Left colon (tissue), 2 donors: ENCODE measurements at regions not wholly inside any gene's neighbourhood (a gene's known extent, or its start where the extent isn't known, plus 50 kb on each side); places are given as distances from the start of the nearest gene placed in this dataset.
"Not testable (repeated sequence)": the region's sequence is repeated elsewhere in the genome, so short reads cannot be mapped to it uniquely, and the experiment has no call there.

Experiments used
- ATAC-seq: fragments of 200-7000 bp; cut with Tn5 transposase; one replicate; pipeline ENCODE4 v1.9.1; 2020; ENCODE audit warnings: mild to moderate bottlenecking, moderate library complexity
- DNase-seq, 2 donors: peaks; one replicate each; pipeline ENCODE4 v3.0.0-alpha.2; 2020
- intact Hi-C, 2 donors: fragments of 100-400 bp; cut with DNase I in 1 of 2; cut with micrococcal nuclease in 1 of 2; formaldehyde crosslinking; loops; one replicate each; pipeline versions ENCODE4 v1.11.2 to v1.14.0; 2022; cut with DNase I, micrococcal nuclease
- donor health status: DM: no; HTN: no; CAD: no.
- donor health status: DM: yes; HTN: yes; CAD: no.

DNA sequence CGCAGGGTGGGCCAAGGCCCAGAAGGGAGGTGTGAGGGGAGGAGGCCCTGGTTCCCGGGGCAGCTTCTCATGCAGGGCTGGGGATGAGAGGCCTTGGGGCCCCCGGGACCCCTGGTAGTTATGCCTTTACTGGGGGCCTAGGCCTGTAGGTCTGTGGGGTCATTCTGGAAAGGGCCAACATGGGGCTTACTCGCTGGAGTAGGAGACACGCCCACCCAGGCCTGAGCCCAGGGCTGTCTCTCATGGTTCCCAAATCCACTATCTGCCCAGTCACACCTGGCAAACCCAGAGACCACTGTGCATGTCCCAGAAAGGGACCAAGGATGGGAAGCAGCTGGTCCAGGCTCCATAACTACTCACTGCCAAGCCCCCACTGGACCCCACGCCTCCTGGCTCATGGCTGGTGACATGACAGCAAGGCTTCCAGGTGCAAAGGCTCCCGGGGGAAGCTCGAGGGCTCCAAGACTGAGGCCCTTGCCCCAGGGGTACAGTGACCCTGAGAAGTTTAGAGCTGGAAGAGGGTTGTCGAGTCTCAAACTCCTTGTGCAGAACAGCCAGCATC is 64.2 kb upstream of the ATP12A start:
- DNase-seq: no peak
- no peak for ATAC-seq
- intact Hi-C loops: no loop called here

DNA sequence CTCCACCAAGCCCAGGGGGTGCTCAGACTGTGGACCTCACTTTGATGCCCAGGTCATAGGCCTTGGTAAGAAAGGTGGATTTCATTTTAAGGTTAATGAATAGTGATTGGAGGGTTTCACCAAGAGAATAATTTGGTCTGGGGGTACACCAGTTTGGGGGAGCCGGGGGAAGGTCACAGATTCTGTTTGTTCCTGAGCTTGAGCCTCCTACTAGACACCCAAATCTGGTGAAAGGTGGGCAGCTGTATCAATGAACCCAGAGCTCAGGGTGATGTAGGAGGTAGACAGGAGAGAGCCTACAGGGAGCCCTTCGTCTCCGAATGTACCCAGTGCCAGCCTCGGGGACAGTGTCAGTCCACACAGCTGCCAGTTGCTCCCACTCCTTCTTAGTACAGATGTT is 63.7 kb upstream of the ATP12A start:
- ATAC-seq (no peak), DNase-seq (no peak)
- intact Hi-C loops: no loop called here

DNA sequence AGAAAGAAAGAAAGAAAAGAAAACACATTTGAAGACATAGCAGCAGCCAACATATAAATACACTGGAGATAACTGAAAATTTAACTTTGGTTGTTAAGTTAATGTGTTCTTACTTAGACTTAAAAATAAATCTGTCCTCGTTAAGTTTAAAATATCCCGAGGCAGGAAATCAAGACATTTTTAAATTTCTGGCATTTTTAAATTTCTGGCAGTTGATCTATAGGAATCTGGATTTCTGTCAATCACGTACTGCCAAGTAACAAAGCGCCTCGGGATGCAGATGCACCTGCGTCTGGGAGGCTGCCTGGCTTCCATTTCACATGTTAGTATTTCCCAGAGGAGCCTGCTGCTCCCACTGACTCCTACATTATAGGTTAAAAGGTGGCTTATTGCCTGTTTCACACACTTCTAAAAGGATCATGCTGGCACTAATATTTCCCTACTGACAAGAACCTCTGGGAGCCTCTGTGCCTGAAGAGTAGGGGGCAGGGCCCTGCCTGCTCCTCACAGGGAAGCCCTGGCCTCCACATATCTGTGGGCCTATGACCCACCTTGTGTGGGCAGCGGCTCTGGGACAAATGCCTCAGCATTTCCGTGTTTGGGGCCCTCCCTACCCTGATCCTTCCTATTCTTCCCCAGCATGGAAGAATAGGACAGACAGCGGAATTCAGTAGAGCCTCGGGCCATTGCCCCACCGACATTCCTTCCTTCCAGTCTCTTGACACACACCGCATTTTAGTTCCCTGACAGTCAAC is 62.8 kb upstream of the ATP12A start:
- DNase-seq (no peak), ATAC-seq (no peak)
- intact Hi-C loops: no loop called here

DNA sequence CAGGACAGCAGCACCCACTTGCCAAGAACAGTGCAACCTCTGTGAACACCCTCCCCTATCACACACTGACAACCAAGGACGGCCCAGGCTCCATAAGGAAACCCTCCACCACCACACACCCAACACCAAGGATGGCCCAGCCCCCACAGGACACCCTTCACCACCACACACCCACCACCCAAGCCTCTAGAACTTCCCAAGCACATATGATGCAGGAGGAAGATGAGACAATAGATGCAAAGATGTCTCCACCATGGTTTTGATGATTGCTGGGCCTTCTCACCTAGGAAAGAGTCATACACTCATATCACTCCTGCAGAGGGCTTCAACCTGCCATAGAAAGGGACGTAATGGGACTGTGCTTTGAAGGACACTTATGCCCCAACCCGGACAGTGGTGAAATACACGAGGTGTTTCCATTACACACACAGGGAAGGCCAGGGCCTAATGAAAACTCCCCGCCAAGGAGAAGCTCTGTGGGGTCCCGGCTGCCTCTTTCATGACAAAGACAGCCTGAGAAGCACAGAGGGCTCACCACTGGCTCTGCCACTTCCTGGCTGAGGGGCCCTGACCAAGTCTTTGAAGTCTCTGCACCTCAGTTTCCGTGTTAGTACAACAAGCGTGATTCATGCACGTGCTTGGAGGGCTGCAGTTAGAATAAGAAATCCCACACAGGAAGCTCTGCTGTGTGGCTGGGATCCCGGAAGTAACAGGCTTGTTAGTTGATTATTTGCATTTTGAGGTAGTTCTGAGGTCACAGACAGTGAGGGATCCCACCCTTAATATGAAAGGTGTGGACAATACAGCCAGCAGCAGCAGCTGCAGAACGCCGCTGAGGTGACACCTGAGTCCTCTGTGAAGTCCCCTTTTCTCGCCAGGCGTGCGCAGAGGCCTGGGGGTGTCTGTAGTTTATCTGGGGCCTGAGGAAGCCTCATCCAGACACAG is 61.9 kb upstream of the ATP12A start:
- peak; percentile 71 for ATAC-seq
- intact Hi-C loops: no loop called here
- no peak for DNase-seq

DNA sequence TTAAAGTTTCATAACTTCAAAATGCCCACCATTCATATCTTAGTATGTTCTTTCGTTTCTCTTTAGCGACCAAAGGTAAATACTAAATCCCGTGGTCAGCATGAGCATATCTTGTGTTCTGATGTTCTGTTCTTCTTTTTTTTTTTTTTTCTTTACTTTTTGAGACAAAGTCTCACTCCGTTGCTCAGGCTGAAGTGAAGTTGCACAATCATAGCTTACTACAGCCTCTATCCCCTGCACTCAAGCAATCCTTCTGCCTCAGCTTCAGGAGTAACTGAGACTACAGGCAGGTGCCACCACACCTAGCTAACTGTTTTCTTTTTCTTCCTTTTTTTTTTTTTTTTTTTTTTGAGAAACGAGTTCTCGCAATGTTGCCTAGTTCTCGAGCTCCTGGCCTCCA is 60.9 kb upstream of the ATP12A start:
- no peak for DNase-seq
- no peak for ATAC-seq
- intact Hi-C loops: no loop called here

DNA sequence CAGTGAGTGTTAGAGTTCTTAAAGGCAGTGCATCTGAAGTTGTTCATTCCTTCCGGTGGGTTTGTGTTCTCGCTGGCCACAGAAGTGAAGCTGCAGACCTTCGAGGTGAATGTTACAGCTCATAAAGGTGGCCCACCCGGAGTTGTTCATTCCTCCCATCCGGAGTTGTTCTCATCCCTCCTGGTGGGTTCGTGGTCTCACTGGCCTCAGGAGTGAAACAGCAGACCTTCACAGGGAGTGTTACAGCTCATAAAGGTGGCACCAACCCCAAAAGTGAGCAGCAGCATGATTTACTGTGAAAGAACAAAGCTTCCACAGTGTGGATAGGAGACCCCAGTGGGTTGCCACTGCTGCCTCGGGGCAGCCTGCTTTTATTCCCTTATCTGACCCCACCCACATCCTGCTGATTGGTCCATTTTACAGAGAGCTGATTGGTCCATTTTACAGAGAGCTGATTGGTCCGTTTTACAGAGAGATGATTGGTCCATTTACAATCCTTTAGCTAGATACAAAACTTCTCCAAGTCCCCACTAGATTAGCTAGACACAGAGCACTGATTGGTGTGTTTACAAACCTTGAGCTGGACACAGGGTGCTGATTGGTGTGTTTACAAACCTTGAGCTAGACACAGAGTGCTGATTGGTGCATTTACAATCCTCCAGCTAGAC is 57.6 kb upstream of the ATP12A start:
- ATAC-seq, intact Hi-C loops, DNase-seq: not testable (repeated sequence)

DNA sequence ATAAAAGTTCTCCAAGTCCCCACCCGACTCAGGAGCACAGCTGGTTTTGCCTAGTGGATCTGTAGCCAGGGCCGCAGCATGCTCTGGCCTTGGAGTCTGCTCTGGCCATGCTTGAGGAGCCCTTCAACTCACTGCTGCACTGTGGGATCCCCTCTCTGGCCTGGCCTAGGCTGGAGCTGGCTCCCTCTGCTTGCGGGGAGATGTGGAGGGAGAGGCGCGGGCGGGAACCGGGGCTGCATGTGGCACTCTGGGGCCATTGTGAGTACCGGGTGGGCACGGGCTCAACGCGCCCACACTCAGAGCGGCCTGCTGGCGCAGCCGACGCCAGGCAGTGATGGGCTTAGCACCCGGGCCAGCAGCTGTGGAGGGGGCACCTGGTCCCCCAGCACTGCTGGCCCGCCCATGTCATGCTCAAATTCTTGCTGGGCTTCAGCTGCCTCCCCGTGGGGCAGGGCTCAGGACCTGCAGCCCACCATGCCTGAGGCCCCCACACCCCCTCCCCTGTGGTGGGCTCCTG is 57.0 kb upstream of the ATP12A start:
- ATAC-seq (no peak), DNase-seq (no peak)
- intact Hi-C loops: no loop called here

DNA sequence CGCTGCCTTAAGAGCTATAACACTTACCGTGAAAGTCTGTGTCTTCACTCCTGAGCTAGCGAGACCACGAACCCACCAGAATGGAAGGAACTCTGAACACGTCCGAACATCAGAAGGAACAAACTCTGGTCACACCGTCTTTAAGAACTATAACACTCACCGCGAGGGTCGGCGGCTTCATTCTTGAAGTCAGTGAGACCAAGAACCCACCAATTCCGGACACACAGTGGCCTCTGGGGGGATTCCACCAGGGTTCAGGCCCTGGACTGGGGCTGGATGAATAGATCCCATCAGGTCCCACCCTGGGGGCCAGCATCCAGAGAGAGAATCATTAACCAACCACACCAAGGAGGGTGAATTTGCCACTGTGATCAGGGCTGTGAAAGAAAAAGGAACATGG is 55.8 kb upstream of the ATP12A start:
- no peak for DNase-seq
- intact Hi-C loops: no loop called here
- ATAC-seq: no peak

DNA sequence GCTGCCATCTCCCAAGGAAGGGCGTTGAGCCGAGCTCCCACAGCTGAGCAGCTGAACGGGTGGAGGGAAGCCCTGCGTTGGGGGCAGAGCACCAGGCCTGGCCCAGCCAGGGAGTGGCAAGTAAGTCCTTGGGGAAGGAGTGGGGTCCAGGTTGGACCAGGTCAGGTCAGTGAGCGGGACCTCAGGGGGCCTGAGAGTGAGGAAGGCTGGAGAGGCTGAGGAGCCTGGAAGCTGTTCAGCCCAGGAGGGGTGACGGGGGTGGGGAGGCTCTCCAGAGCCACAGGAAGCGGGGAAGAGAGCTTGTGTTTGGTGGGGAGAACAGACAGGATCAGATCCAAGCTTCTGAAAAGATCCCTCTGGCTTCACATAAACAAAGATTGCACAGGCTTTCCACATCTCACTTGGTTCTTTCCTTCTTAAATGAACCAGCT is 55.4 kb upstream of the ATP12A start:
- DNase-seq (no peak), ATAC-seq (no peak)
- intact Hi-C loops: no loop called here

DNA sequence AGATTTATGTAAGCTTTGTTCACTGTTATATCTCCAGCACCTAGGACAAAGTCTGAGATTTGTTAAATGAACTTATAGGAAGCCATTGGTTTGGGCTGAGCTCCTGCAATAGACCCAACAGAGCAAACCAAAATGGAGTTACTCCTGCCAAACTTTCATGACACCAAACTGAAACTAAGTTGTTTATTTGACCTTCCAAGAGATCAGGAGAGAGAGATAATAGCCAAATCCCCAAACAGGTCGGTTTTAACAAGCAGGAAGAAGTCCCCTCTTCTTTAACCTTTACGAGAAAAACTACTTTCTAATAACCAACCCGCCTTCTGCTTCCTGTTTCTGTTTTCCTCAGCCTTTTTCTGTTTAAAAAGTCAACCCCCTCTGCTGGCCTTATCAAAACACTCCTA is 54.9 kb upstream of the ATP12A start:
- DNase-seq: no peak
- intact Hi-C loops: no loop called here
- no peak for ATAC-seq

DNA sequence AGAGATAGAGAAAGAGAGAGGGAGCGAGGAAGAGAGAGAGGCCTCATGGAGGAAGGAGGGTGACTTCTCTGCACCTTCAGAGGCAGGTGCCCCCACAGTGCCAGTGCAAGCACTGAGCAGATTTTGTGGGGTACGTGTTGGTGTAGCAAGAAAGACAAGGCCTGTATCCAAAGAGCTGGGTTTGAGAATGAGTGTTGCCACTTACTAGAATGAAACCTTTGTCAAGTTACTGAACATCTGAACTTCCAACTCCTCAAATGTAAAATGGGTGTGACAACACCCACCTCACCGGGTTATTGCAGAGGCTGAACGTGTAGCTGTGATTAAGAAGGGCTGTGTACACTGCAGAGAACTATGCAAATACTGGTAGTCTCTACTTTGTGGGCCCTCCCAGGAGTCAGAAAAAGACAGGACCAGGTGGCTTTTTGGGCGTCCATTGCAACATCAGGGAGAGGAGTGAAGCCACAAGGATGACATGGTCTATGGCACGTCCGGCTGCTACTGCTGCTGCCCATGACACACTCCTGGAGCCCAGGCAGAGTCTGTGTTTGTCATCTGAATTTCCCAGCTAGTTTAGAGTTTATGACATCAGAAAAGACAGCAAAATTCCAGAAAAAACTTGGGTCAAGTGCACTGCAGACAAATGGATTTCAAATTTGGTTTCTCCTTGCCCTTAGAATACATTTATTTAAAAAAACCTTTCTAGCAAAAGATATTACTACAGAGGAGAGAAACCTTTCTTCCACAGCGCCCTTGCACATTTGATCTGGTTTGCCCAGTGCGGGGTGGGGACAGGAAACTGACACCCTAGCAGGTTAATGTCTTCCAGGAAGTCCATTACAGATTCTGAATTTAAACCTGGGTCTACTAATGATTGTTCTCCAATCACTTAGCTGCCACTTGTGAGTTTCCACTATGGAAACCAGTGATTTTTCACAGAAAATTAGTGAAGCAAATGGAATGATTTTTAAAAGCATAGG is 54.0 kb upstream of the ATP12A start:
- DNase-seq (no peak), ATAC-seq (peak; percentile 60)
- intact Hi-C loops: no loop called here

DNA sequence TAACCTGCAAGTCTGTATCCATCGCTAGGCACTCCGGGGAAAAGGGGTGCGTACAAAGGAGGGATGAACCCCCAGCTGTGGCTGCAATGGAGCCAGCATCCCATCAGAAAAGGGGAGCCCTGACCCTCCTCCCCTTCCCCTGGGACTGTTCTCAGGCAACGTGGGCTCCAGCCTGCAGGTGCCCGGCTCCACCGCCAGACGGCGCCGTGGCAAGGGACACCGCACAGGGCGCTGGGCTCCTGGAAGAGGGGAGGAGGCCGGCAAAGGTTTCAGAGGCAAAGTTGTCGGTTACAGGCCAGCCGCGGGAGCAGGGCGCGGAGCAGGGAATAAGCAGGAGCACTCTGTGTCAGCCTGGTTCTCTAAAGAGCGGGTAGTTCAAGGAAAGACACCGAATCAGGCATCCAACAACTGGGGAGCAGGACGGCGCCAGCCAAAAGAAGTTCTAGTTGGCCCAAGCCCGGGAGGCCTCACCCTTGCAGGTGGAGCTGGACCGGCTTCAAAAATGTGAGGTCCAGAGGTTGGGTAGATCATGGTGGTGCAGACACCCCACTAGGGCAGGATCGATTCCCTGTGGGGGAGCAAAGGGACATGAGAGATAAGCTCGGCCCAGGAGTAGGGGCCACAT is 53.0 kb upstream of the ATP12A start:
- ATAC-seq (peak; percentile 74), DNase-seq (peak; percentile 44 to 76)
- intact Hi-C loops: no loop called here

DNA sequence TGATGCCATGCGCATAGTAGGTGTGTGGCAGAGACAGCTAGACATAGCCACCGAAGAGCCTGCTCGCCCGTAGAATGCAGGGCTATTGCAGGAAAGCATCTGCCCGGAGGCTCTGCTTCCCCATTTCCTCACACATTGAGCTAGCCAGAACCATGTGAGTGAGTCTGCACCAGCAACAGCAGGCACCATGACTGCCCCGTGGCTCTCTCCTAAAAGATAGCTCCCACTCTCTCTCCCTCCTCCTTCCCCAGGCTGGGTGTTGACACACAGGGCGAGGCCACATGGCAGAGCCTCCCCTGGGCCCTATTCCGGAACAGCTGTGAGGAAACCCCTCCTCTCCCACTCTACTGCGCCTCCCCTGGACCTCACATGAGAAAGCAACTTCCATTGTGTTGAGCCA is 52.3 kb upstream of the ATP12A start:
- ATAC-seq (peak; percentile 47), DNase-seq (no peak)
- intact Hi-C loops: no loop called here

DNA sequence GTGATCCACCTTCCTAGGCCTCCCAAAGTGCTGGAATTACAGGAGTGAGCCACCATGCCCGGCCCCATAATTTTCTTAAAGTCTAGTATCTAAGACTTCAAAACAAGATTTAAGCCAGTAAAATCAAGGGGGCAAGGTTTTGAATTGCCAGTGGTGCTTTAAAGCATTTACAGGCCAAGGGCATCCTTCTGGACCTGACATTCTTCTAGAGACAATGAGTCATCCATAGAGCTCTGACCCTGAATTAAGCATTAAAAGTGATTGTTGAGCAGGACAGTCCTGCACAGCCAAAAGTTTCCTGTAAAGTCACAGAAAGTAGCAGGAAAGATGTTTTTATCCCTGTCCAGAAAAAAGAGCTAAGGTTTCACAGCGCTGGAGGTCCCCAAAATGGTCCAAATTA is 50.9 kb upstream of the ATP12A start:
- ATAC-seq: no peak
- intact Hi-C loops: no loop called here
- DNase-seq: no peak

DNA sequence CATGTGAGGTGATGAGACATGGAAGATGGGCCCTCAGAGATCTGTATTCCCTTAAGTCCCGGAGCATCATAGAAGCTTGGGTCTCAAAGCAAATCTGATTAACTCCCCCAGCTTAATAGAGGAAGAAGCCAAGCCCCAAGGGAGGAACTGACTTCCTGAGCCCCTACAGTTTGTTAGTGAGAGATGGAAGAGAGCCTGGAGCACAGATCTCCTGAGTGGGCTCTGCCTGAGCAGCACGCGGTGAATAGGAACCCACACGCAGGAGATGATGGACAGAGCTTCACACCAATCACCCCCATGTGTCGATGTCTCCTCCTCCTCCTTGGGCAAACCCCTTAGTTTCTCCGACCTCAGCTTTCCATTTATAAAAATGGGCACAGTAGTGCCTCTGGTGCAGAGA is 50.1 kb upstream of the ATP12A start:
- ATAC-seq (no peak), DNase-seq (no peak)
- intact Hi-C loops: no loop called here
